Skeletal muscle tissue (tissue), 3 donors: ENCODE measurements at regions not wholly inside any gene's neighbourhood (a gene's known extent, or its start where the extent isn't known, plus 50 kb on each side); places are given as distances from the start of the nearest gene placed in this dataset.
"Not testable (repeated sequence)": the region's sequence is repeated elsewhere in the genome, so short reads cannot be mapped to it uniquely, and the experiment has no call there.

Experiments used
- H3K27ac ChIP-seq: one replicate; pipeline ENCODE4 v1.7.0; 2013; ENCODE audit warnings: mild to moderate bottlenecking, low read depth, low read length, inconsistent platforms
- H3K27me3 ChIP-seq, 3 donors: one replicate each; pipeline ENCODE4 v1.7.0; 2013; ENCODE audit warnings: low read length in 3 of 3; ENCODE audit not compliant: control insufficient read depth in 3 of 3, insufficient read depth in 3 of 3
- H3K36me3 ChIP-seq, 3 donors: one replicate each; pipeline ENCODE4 v1.7.0; 2013; ENCODE audit warnings: low read length in 3 of 3; ENCODE audit not compliant: control insufficient read depth in 3 of 3, insufficient read depth in 3 of 3
- H3K4me1 ChIP-seq, 3 donors: one replicate each; pipeline ENCODE4 v1.7.0; 2013; ENCODE audit warnings: low read length in 3 of 3, mild to moderate bottlenecking in 3 of 3; ENCODE audit not compliant: control insufficient read depth in 3 of 3, insufficient read depth in 3 of 3
- H3K4me3 ChIP-seq, 3 donors: one replicate each; pipeline ENCODE4 v1.7.0; 2013; ENCODE audit warnings: low read length in 3 of 3
- H3K9ac ChIP-seq, 3 donors: one replicate each; pipeline ENCODE4 v1.7.0; 2013; ENCODE audit warnings: low read length in 3 of 3, mild to moderate bottlenecking in 3 of 3, moderate library complexity in 2 of 3, low read depth in 1 of 3
- H3K9me3 ChIP-seq, 3 donors: one replicate each; pipeline ENCODE4 v1.7.0; 2013; ENCODE audit warnings: low read length in 3 of 3; ENCODE audit not compliant: control insufficient read depth in 3 of 3
- donor health status: Osteomylitis.

DNA sequence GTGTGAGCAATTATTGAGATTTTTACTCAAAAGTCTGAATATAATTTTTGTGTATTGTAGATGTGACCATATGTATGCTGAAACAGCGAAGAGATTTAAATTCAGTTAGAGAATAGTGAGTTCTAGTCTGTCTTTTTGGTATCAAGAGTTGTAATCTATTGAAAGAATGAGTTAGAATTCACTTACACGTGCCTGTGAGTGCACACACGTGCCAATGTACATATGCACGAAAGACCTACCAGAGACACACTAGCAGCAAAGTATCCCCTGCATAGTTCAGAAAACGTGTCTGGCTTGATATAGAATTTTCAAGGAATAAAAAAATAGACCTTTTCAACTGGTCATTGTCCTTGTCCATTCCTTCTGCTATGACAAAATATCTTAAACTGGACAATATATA is 64.8 kb upstream of the BHLHE40 start:
- no peak overlapping the region for H3K4me3 ChIP-seq
- H3K9me3 ChIP-seq, result no peaks in the 10 kb centered on the region

DNA sequence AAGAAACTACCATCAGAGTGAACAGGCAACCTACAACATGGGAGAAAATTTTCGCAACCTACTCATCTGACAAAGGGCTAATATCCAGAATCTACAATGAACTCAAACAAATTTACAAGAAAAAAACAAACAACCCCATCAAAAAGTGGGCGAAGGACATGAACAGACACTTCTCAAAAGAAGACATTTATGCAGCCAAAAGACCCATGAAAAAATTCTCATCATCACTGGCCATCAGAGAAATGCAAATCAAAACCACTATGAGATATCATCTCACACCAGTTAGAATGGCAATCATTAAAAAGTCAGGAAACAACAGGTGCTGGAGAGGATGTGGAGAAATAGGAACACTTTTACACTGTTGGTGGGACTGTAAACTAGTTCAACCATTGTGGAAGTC is 57.6 kb upstream of the BHLHE40 start:
- H3K4me3 ChIP-seq, H3K4me1 ChIP-seq, H3K9me3 ChIP-seq, H3K27me3 ChIP-seq, H3K9ac ChIP-seq, H3K36me3 ChIP-seq, H3K27ac ChIP-seq: not testable (repeated sequence)

More for the DNA sequence above, 64.8 kb upstream of the BHLHE40 start:
- no peak overlapping the region for H3K9ac ChIP-seq
- no peaks in the 10 kb centered on the region for H3K36me3 ChIP-seq
- no peaks in the 10 kb centered on the region for H3K27me3 ChIP-seq
- H3K27ac ChIP-seq, result no peak overlapping the region
- no peaks in the 10 kb centered on the region for H3K4me1 ChIP-seq

DNA sequence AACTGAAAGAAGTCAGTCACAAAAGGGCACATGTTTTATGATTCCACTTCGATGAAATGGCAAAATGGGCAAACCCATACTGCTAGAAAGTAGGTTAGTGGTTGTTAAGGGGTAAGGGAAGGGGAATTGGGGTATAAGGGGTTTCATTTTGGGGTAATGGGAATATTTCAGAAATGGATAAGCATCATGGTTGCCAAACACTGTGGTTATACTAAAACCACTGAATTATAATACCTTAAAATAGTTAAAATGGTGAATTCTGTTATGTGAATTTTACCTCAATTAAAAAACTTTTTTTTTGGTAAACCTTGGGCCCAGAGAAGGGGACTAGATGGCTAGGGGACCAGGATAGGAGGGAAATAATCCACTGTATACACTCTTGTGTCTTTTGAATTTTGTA is 52.3 kb upstream of the BHLHE40 start:
- Histone ChIP-seq H3K27ac (no peak overlapping the region), H3K9ac (no peak overlapping the region), H3K4me1 (no peaks in the 10 kb centered on the region), H3K36me3 (no peaks in the 10 kb centered on the region), H3K9me3 (no peaks in the 10 kb centered on the region), H3K27me3 (no peaks in the 10 kb centered on the region), H3K4me3 (no peak overlapping the region)

DNA sequence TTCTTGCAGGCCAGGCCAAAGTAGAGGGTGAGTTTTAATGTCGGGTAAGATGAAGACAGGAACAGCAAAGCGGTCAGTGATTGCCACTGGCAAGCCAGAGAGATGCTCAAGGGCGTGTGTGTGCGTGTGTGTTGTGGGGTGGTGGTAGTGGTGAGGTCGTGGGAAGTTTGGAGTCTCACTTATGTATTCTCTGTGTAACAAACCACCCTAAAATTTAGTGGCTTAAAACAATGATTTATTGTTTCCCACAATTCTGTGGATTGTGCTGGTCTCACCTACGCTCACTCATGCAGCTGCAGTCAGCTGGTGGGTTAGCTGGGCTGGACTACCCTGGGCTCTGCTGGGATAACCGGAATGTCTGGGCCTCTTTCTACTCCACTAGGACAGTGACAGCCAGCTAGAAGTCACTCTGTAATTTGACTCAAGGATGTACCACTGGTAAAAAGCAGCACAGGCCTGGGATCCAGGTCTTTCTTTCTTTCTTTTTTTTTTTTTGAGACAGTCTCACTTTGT is 50.9 kb upstream of the BHLHE40 start:
- H3K27me3 ChIP-seq, result no peaks in the 10 kb centered on the region
- H3K36me3 ChIP-seq, result no peaks in the 10 kb centered on the region
- H3K9me3 ChIP-seq, result no peaks in the 10 kb centered on the region
- no peaks in the 10 kb centered on the region for H3K4me1 ChIP-seq
- no peak overlapping the region for H3K9ac ChIP-seq
- no peak overlapping the region for H3K4me3 ChIP-seq
- no peak overlapping the region for H3K27ac ChIP-seq
